H1 (cell line): ENCODE measurements at regions not wholly inside any gene's neighbourhood (a gene's known extent, or its start where the extent isn't known, plus 50 kb on each side); places are given as distances from the start of the nearest gene placed in this dataset.

Experiments
- CTCF ChIA-PET: fragments of 300-600 bp; sonication (Branson Sonifier 250); formaldehyde crosslinking; loops from one replicate; lab custom pipeline; 2021; ENCODE audit not compliant: partially characterized antibody; lab: Charles Lee
- POLR2A ChIA-PET: fragments of 300-600 bp; sonication (Branson Sonifier 250); formaldehyde crosslinking; loops from one replicate; lab custom pipeline; 2021; ENCODE audit warnings: inconsistent platforms; ENCODE audit not compliant: partially characterized antibody; lab: Charles Lee
- DNase-seq, 2 experiments: peaks; one replicate each; pipeline versions ENCODE4 v3.0.0 to v3.0.0-alpha.2; 2010 to 2022; ENCODE audit warnings: low spot score in 2 of 2, low read depth in 1 of 2, mixed read lengths in 1 of 2
- FAIRE-seq: peaks from 2 replicates; lab custom pipeline; 2011; peaks lifted over from hg19 to GRCh38; lab: Jason Lieb, UNC
- H2AFZ ChIP-seq: 2 replicates; pipeline ENCODE4 v1.8.1; 2012; ENCODE audit warnings: low read length, inconsistent platforms
- H2AK5ac ChIP-seq: 2 replicates; pipeline ENCODE4 v1.6.1; 2013; ENCODE audit warnings: low read depth, low read length
- H2BK120ac ChIP-seq: replicated peaks from 2 replicates; pipeline ENCODE3; 2013; ENCODE audit warnings: low read depth, low read length, inconsistent platforms
- H2BK12ac ChIP-seq: 2 replicates; pipeline ENCODE4 v1.6.1; 2013; ENCODE audit warnings: low read depth, low read length
- H2BK15ac ChIP-seq: 2 replicates; pipeline ENCODE4 v1.6.1; 2013; ENCODE audit warnings: low read length
- H2BK20ac ChIP-seq: 2 replicates; pipeline ENCODE4 v1.6.1; 2013; ENCODE audit warnings: low read length
- H2BK5ac ChIP-seq: 2 replicates; pipeline ENCODE4 v1.6.1; 2013; ENCODE audit warnings: low read depth, low read length
- H3K14ac ChIP-seq: 2 replicates; pipeline ENCODE4 v1.6.1; 2013; ENCODE audit warnings: inconsistent platforms; ENCODE audit not compliant: insufficient read length
- H3K18ac ChIP-seq: 2 replicates; pipeline ENCODE4 v1.6.1; 2013; ENCODE audit warnings: low read length; ENCODE audit errors: extremely low read depth
- H3K23ac ChIP-seq: 2 replicates; pipeline ENCODE4 v1.6.1; 2013; ENCODE audit warnings: inconsistent platforms; ENCODE audit not compliant: insufficient read length
- H3K23me2 ChIP-seq: 2 replicates; pipeline ENCODE4 v1.6.1; 2013; ENCODE audit warnings: low read depth, low read length
- H3K27ac ChIP-seq: 2 replicates; pipeline ENCODE4 v1.6.1; 2011; ENCODE audit warnings: low read depth, low read length, inconsistent platforms
- H3K27me3 ChIP-seq, 4 experiments: replicated peaks in 1 of 4; 1 replicate in 1 of 4; 2 replicates in 3 of 4; pipeline versions ENCODE4 v1.6.1 to v1.8.1; 2011 to 2013; ENCODE audit warnings: low read length in 3 of 4, mild to moderate bottlenecking in 3 of 4, inconsistent platforms in 2 of 4, mixed read lengths in 2 of 4, moderate library complexity in 1 of 4; ENCODE audit not compliant: control insufficient read depth in 3 of 4, insufficient read depth in 3 of 4; ENCODE audit errors: extremely low read depth in 1 of 4
- H3K36me3 ChIP-seq, 4 experiments: 2 replicates each; pipeline versions ENCODE4 v1.6.1 to v1.8.1; 2011 to 2013; ENCODE audit warnings: mild to moderate bottlenecking in 4 of 4, low read length in 3 of 4, moderate library complexity in 2 of 4, control low read depth in 1 of 4, inconsistent platforms in 1 of 4; ENCODE audit not compliant: insufficient read depth in 4 of 4, control insufficient read depth in 2 of 4
- H3K4ac ChIP-seq: replicated peaks from 2 replicates; pipeline ENCODE3; 2013; ENCODE audit warnings: low read length, low read depth, mixed read lengths, inconsistent platforms; ENCODE audit not compliant: insufficient read length
- H3K4me1 ChIP-seq, 4 experiments: replicated peaks in 1 of 4; 1 replicate in 1 of 4; 2 replicates in 3 of 4; pipeline versions ENCODE4 v1.6.1 to v1.8.1; 2011 to 2013; ENCODE audit warnings: low read length in 3 of 4, inconsistent platforms in 2 of 4, mixed read lengths in 1 of 4; ENCODE audit not compliant: insufficient read depth in 4 of 4, control insufficient read depth in 3 of 4
- H3K4me2 ChIP-seq, 2 experiments: 2 replicates each; pipeline versions ENCODE4 v1.6.1 to v1.8.1; 2011 to 2013; ENCODE audit warnings: low read depth in 2 of 2, low read length in 2 of 2, control low read depth in 1 of 2, inconsistent platforms in 1 of 2, mild to moderate bottlenecking in 1 of 2; ENCODE audit not compliant: insufficient read depth in 1 of 2
- H3K4me3 ChIP-seq, 4 experiments: fragments of 200-600, 300-600 bp in 1 of 4; sonication (generic), shearing (Covaris generic), sonication (Bioruptor Twin) in 1 of 4; 2 replicates each; pipeline versions ENCODE4 v1.5.1 to v1.8.1; 2011 to 2016; ENCODE audit warnings: low read length in 4 of 4, low read depth in 3 of 4, control low read depth in 2 of 4, inconsistent platforms in 2 of 4, mild to moderate bottlenecking in 2 of 4, mixed read lengths in 1 of 4, moderate library complexity in 1 of 4; ENCODE audit not compliant: insufficient read depth in 2 of 4; ENCODE audit errors: extremely low read depth in 1 of 4
- H3K56ac ChIP-seq: replicated peaks from 2 replicates; pipeline ENCODE3; 2013; ENCODE audit warnings: low read depth, mild to moderate bottlenecking, mixed read lengths, low read length, inconsistent platforms; ENCODE audit not compliant: insufficient read length
- H3K79me1 ChIP-seq: 2 replicates; pipeline ENCODE4 v1.6.1; 2013; ENCODE audit warnings: low read depth, low read length, control low read depth
- H3K79me2 ChIP-seq, 2 experiments: 2 replicates each; pipeline versions ENCODE4 v1.6.1 to v1.8.1; 2012 to 2013; ENCODE audit warnings: low read length in 2 of 2, mild to moderate bottlenecking in 2 of 2, inconsistent platforms in 1 of 2; ENCODE audit not compliant: insufficient read depth in 2 of 2, control insufficient read depth in 1 of 2
- H3K9ac ChIP-seq, 4 experiments: replicated peaks in 1 of 4; 1 replicate in 1 of 4; 2 replicates in 3 of 4; pipeline versions ENCODE4 v1.6.1 to v1.8.1; 2011 to 2013; ENCODE audit warnings: low read depth in 3 of 4, low read length in 3 of 4, control low read depth in 2 of 4, mild to moderate bottlenecking in 2 of 4, moderate library complexity in 2 of 4, inconsistent platforms in 1 of 4; ENCODE audit errors: extremely low read depth in 1 of 4
- H3K9me3 ChIP-seq, 2 experiments: 2 replicates each; pipeline versions ENCODE4 v1.6.1 to v1.8.1; 2012 to 2013; ENCODE audit warnings: mild to moderate bottlenecking in 2 of 2, moderate library complexity in 2 of 2, control low read depth in 1 of 2, inconsistent platforms in 1 of 2, low read depth in 1 of 2, low read length in 1 of 2, mixed read lengths in 1 of 2; ENCODE audit not compliant: insufficient read depth in 2 of 2
- H4K20me1 ChIP-seq, 2 experiments: replicated peaks in 1 of 2; 2 replicates each; pipeline versions ENCODE3 to v1.8.1; 2011 to 2013; ENCODE audit warnings: inconsistent platforms in 2 of 2, low read length in 2 of 2, mild to moderate bottlenecking in 1 of 2; ENCODE audit not compliant: insufficient read depth in 2 of 2, control insufficient read depth in 1 of 2
- H4K5ac ChIP-seq: 2 replicates; pipeline ENCODE4 v1.6.1; 2013; ENCODE audit warnings: low read length, low read depth, mixed read lengths, inconsistent platforms; ENCODE audit not compliant: insufficient read length
- H4K8ac ChIP-seq: 2 replicates; pipeline ENCODE4 v1.8.0; 2013; ENCODE audit warnings: mild to moderate bottlenecking, moderate library complexity, low read length, inconsistent platforms; ENCODE audit not compliant: insufficient read depth; ENCODE audit errors: extremely low read depth
- H4K91ac ChIP-seq: replicated peaks from 2 replicates; pipeline ENCODE3; 2013; ENCODE audit warnings: low read length, mixed read lengths, inconsistent platforms; ENCODE audit not compliant: insufficient read length
- BRCA1 ChIP-seq: IDR thresholded peaks from 2 replicates; pipeline ENCODE4 v1.6.1; 2012; ENCODE audit warnings: low read depth, low read length, improper control_type of control experiment
- CHD2 ChIP-seq: IDR thresholded peaks from 2 replicates; pipeline ENCODE4 v1.6.1; 2012; ENCODE audit warnings: low read length, improper control_type of control experiment
- CTCF ChIP-seq, 3 experiments: IDR thresholded peaks; 1 replicate in 2 of 3; 2 replicates in 1 of 3; pipeline versions ENCODE4 v1.5.1 to v1.6.1; 2011; ENCODE audit warnings: low read length in 3 of 3, mild to moderate bottlenecking in 3 of 3, inconsistent platforms in 2 of 3, low read depth in 1 of 3, moderate library complexity in 1 of 3; ENCODE audit not compliant: insufficient read depth in 1 of 3; ENCODE audit errors: control extremely low read depth in 1 of 3
- HDAC2 ChIP-seq, 2 experiments: fragments of 300-600 bp in 1 of 2; sonication (generic) in 1 of 2; IDR thresholded peaks; 2 replicates each; pipeline ENCODE4 v1.6.1; 2011 to 2012; ENCODE audit warnings: low read depth in 2 of 2, low read length in 2 of 2, mild to moderate bottlenecking in 2 of 2, moderate library complexity in 2 of 2, borderline replicate concordance in 1 of 2, inconsistent platforms in 1 of 2
- NRF1 ChIP-seq: IDR thresholded peaks from 2 replicates; pipeline ENCODE4 v1.6.1; 2011; ENCODE audit warnings: mild to moderate bottlenecking, low read depth, low read length, improper control_type of control experiment
- SIX5 ChIP-seq: IDR thresholded peaks from 2 replicates; pipeline ENCODE4 v1.6.1; 2011; ENCODE audit warnings: mild to moderate bottlenecking, low read depth, low read length
- SUZ12 ChIP-seq: fragments of 200-600 bp; sonication (generic); IDR thresholded peaks from 2 replicates; pipeline ENCODE4 v1.6.1; 2012; ENCODE audit warnings: mild to moderate bottlenecking, inconsistent platforms, low read length, moderate library complexity, mixed read lengths
- TCF12 ChIP-seq: IDR thresholded peaks from 2 replicates; pipeline ENCODE4 v1.6.1; 2011; ENCODE audit warnings: low read depth, mild to moderate bottlenecking, low read length
- TEAD4 ChIP-seq: IDR thresholded peaks from 2 replicates; pipeline ENCODE4 v1.6.1; 2012; ENCODE audit warnings: low read depth, low read length, inconsistent platforms, mixed read lengths
- USF2 ChIP-seq: IDR thresholded peaks from 2 replicates; pipeline ENCODE4 v1.6.1; 2011; ENCODE audit warnings: low read length, improper control_type of control experiment
- YY1 ChIP-seq: IDR thresholded peaks from 2 replicates; pipeline ENCODE4 v1.6.1; 2011; ENCODE audit warnings: low read depth, mild to moderate bottlenecking, low read length
- WGBS, 2 experiments: shearing (Covaris generic) in 1 of 2; methylation state at CpG; one replicate each; pipeline versions ENCODE4 v1.1.6 to v1.1.7; 2013 to 2015; ENCODE audit warnings: low lambda C conversion rate in 2 of 2, mixed read lengths in 2 of 2, inconsistent platforms in 1 of 2, low coverage in 1 of 2, missing lambda C conversion rate in 1 of 2; ENCODE audit not compliant: insufficient replicate concordance in 2 of 2, insufficient coverage in 1 of 2, insufficient read length in 1 of 2; ENCODE audit errors: extremely low coverage in 1 of 2, missing lambda C conversion rate in 1 of 2; 5-methylcytosine and 5-hydroxymethylcytosine counted together

GRCh38 chr13:111654531-111654930 lies 334.1 kb downstream of the TEX29 start:
- Histone ChIP-seq H4K91ac (no peak overlapping the region), H3K56ac (no peak overlapping the region), H3K4me1 (peaks cover 0 to 6% (median 3%) of the 10 kb centered on the region in 4 experiments; a peak in 4 of 7 replicates), H4K5ac (no peak overlapping the region), H2AFZ (no peak overlapping the region), H3K27ac (no peak overlapping the region), H4K20me1 (no peaks in the 10 kb centered on the region), H3K27me3 (peaks cover 0 to 7% (median 3%) of the 10 kb centered on the region in 4 experiments; a peak in 4 of 7 replicates), H3K18ac (no peak overlapping the region), H3K79me2 (no peaks in the 10 kb centered on the region), H3K9me3 (no peaks in the 10 kb centered on the region), H3K14ac (no peak overlapping the region), H4K8ac (no peak overlapping the region), H2BK120ac (no peak overlapping the region), H2BK20ac (no peak overlapping the region), H3K79me1 (no peaks in the 10 kb centered on the region), H3K36me3 (no peaks in the 10 kb centered on the region), H3K4ac (no peak overlapping the region), H2BK15ac (no peak overlapping the region), H3K23ac (no peak overlapping the region), H3K4me3 (no peak overlapping the region), H3K9ac (no peak overlapping the region), H3K23me2 (no peaks in the 10 kb centered on the region), H2BK5ac (no peak overlapping the region), H3K4me2 (no peak overlapping the region), H2BK12ac (no peak overlapping the region), H2AK5ac (no peak overlapping the region)
- POLR2A ChIA-PET = no interaction called here
- DNase-seq (peak in 1 of 2 experiments; percentile 22), FAIRE-seq (no peak)
- CTCF ChIA-PET = interaction anchor here (1.2 kb wide), 1 partner anchor 150 kb away, joined by 3 read pairs; no protein-coding TSS in a partner anchor
- 92% methylated on average over 8 of the region's 8 CpGs; no CpG with 5 or more reads in 1 of the 2 experiments for WGBS, 2 experiments
- TF ChIP-seq SUZ12 (no peak), TCF12 (no peak), YY1 (no peak), USF2 (no peak), SIX5 (no peak), NRF1 (no peak), TEAD4 (no peak), CTCF (IDR thresholded peaks at IDR 0.05; ENCODE audit: control extremely low read depth in 1 of 3, insufficient read depth in 1 of 3, low read depth in 1 of 3, low read length in 3 of 3) (no peak), CHD2 (no peak), HDAC2 (IDR thresholded peaks at IDR 0.05; ENCODE audit: borderline replicate concordance in 1 of 2, low read depth in 2 of 2, low read length in 2 of 2) (no peak), BRCA1 (no peak)
